Sigmoid colon (tissue), 6 donors: ENCODE measurements at regions not wholly inside any gene's neighbourhood (a gene's known extent, or its start where the extent isn't known, plus 50 kb on each side); places are given as distances from the start of the nearest gene placed in this dataset.

ENCODE experiments used
- DNase-seq: peaks from one replicate; pipeline ENCODE4 v3.0.0-alpha.2; 2019
- H3K27ac ChIP-seq, 4 donors: fragments of 200-600 bp; sonication (generic); one replicate each; pipeline ENCODE4 v1.5.1; 2016 to 2019; ENCODE audit warnings: mild to moderate bottlenecking in 1 of 4
- H3K27me3 ChIP-seq, 3 donors: fragments of 200-600 bp; sonication (generic); one replicate each; pipeline ENCODE4 v1.5.1; 2019; ENCODE audit warnings: mild to moderate bottlenecking in 1 of 3
- H3K36me3 ChIP-seq, 4 donors: fragments of 200-600 bp; sonication (generic); one replicate each; pipeline ENCODE4 v1.5.1; 2016 to 2019
- H3K4me1 ChIP-seq, 4 donors: fragments of 200-600 bp; sonication (generic); one replicate each; pipeline ENCODE4 v1.5.1; 2017 to 2019
- H3K4me3 ChIP-seq, 4 donors: fragments of 200-600 bp; sonication (generic); one replicate each; pipeline ENCODE4 v1.5.1; 2017 to 2019; ENCODE audit warnings: mild to moderate bottlenecking in 2 of 4, moderate library complexity in 1 of 4
- H3K9me3 ChIP-seq, 4 donors: fragments of 200-600 bp in 3 of 4; sonication (generic) in 3 of 4; one replicate each; pipeline versions ENCODE4 v1.5.1 to v1.6.1; 2013 to 2019
- CTCF ChIP-seq, 4 experiments: fragments of 450-650 bp in 3 of 4; fragments of 200-600 bp in 1 of 4; IDR thresholded peaks; one replicate each; pipeline ENCODE4 v1.5.1; 2016 to 2019; ENCODE audit warnings: antibody characterized with exemption in 4 of 4, mild to moderate bottlenecking in 3 of 4, moderate library complexity in 2 of 4
- EP300 ChIP-seq, 4 donors: sonication (generic); formaldehyde crosslinking; IDR thresholded peaks; one replicate each; pipeline ENCODE4 v1.6.1; 2017; ENCODE audit warnings: antibody characterized with exemption in 4 of 4
- POLR2A ChIP-seq, 2 donors: fragments of 450-650 bp; IDR thresholded peaks; one replicate each; pipeline ENCODE4 v1.6.1; 2016; ENCODE audit warnings: antibody characterized with exemption in 2 of 2, mild to moderate bottlenecking in 2 of 2, moderate library complexity in 2 of 2
- POLR2AphosphoS5 ChIP-seq, 4 donors: sonication (generic); formaldehyde crosslinking; IDR thresholded peaks; one replicate each; pipeline ENCODE4 v1.6.1; 2017; ENCODE audit warnings: antibody characterized with exemption in 4 of 4
- WGBS, 2 donors: extraction: QIAGEN DNeasy Blood & Tissue Kit; methylation state at CpG; one replicate each; pipeline ENCODE4 v1.1.7; 2013; 5-methylcytosine and 5-hydroxymethylcytosine counted together
- intact Hi-C: fragments of 100-400 bp; cut with DNase I; formaldehyde crosslinking; loops from one replicate; pipeline ENCODE4 v1.15.1; 2023
- donor health status: healthy with polysubstance abuse.
- donor health status: healthy.

GRCh38 chr1:213737398-213738035 lies 250.3 kb upstream of the PROX1 start:
- H3K27me3 ChIP-seq, result no peaks in the 10 kb centered on the region
- TF ChIP-seq EP300 (IDR thresholded peaks at IDR 0.05) (no peak), POLR2AphosphoS5 (IDR thresholded peaks at IDR 0.05) (no peak), POLR2A (IDR thresholded peaks at IDR 0.05) (no peak), CTCF (IDR thresholded peaks at IDR 0.05) (no peak)
- intact Hi-C loops, result no loop called here
- no peaks in the 10 kb centered on the region for H3K36me3 ChIP-seq
- H3K27ac ChIP-seq, result no peak overlapping the region
- H3K9me3 ChIP-seq, result no peaks in the 10 kb centered on the region
- DNase-seq, result no peak
- no peak overlapping the region for H3K4me3 ChIP-seq
- 82 to 92% methylated on average over 2 of the region's 2 CpGs for WGBS, 2 donors
- no peaks in the 10 kb centered on the region for H3K4me1 ChIP-seq

- DNase-seq, result no peak
- 89% methylated on average over 2 of the region's 2 CpGs for WGBS, 2 donors
- intact Hi-C loops, result no loop called here
- no peak for TF ChIP-seq EP300 (IDR thresholded peaks at IDR 0.05)
- TF ChIP-seq CTCF (IDR thresholded peaks at IDR 0.05), result no peak
- TF ChIP-seq POLR2A (IDR thresholded peaks at IDR 0.05), result no peak
- no peak for TF ChIP-seq POLR2AphosphoS5 (IDR thresholded peaks at IDR 0.05)
- Histone ChIP-seq H3K4me1 (no peaks in the 10 kb centered on the region), H3K27ac (no peak overlapping the region), H3K27me3 (no peaks in the 10 kb centered on the region), H3K36me3 (no peaks in the 10 kb centered on the region), H3K4me3 (no peak overlapping the region), H3K9me3 (peaks cover 0 to under 1% (median 0%) of the 10 kb centered on the region in 4 donors)
Measured at GRCh38 chr1:213738658-213739057, 249.1 kb upstream of the PROX1 start.

GRCh38 chr1:213742992-213743391 lies 244.8 kb upstream of the PROX1 start:
- Histone ChIP-seq H3K9me3 (peaks cover 0 to 2% (median 0%) of the 10 kb centered on the region in 4 donors), H3K4me1 (no peaks in the 10 kb centered on the region), H3K4me3 (no peak overlapping the region), H3K27ac (no peak overlapping the region), H3K27me3 (no peaks in the 10 kb centered on the region), H3K36me3 (no peaks in the 10 kb centered on the region)
- DNase-seq, result no peak
- intact Hi-C loops, result no loop called here
- 80 to 84% methylated on average over 4 of the region's 4 CpGs for WGBS, 2 donors
- TF ChIP-seq POLR2A (IDR thresholded peaks at IDR 0.05) (no peak), POLR2AphosphoS5 (IDR thresholded peaks at IDR 0.05) (no peak), CTCF (IDR thresholded peaks at IDR 0.05) (no peak), EP300 (IDR thresholded peaks at IDR 0.05) (no peak)

GRCh38 chr1:213744780-213745179 lies 243.0 kb upstream of the PROX1 start:
- intact Hi-C loops, result no loop called here
- no peak overlapping the region for H3K4me3 ChIP-seq
- WGBS, 2 donors, result 60 to 85% methylated on average over 3 of the region's 3 CpGs
- DNase-seq, result no peak
- TF ChIP-seq POLR2A (IDR thresholded peaks at IDR 0.05) (no peak), POLR2AphosphoS5 (IDR thresholded peaks at IDR 0.05) (no peak), EP300 (IDR thresholded peaks at IDR 0.05) (no peak), CTCF (IDR thresholded peaks at IDR 0.05) (no peak)
- H3K36me3 ChIP-seq, result no peaks in the 10 kb centered on the region
- no peaks in the 10 kb centered on the region for H3K27me3 ChIP-seq
- H3K4me1 ChIP-seq, result no peaks in the 10 kb centered on the region
- H3K27ac ChIP-seq, result no peak overlapping the region
- H3K9me3 ChIP-seq, result peaks cover 0 to 2% (median 0%) of the 10 kb centered on the region in 4 donors

- 90 to 94% methylated on average over 8 of the region's 8 CpGs for WGBS, 2 donors
- intact Hi-C loops, result no loop called here
- no peaks in the 10 kb centered on the region for H3K4me1 ChIP-seq
- H3K27ac ChIP-seq, result no peak overlapping the region
- no peak overlapping the region for H3K4me3 ChIP-seq
- no peaks in the 10 kb centered on the region for H3K27me3 ChIP-seq
- peaks cover 0 to 2% (median 0%) of the 10 kb centered on the region in 4 donors for H3K9me3 ChIP-seq
- no peaks in the 10 kb centered on the region for H3K36me3 ChIP-seq
- DNase-seq, result no peak
- TF ChIP-seq EP300 (IDR thresholded peaks at IDR 0.05) (no peak), POLR2AphosphoS5 (IDR thresholded peaks at IDR 0.05) (no peak), POLR2A (IDR thresholded peaks at IDR 0.05) (no peak), CTCF (IDR thresholded peaks at IDR 0.05) (no peak)
Measured at GRCh38 chr1:213745451-213745850, 242.3 kb upstream of the PROX1 start.
